Raji (cell line): ENCODE measurements at regions not wholly inside any gene's neighbourhood (a gene's known extent, or its start where the extent isn't known, plus 50 kb on each side); places are given as distances from the start of the nearest gene placed in this dataset.

Experiments used
- POLR2A ChIP-seq: IDR thresholded peaks from 2 replicates; pipeline ENCODE4 v1.6.1; 2011; ENCODE audit warnings: low read depth, low read length, control low read depth; ENCODE audit not compliant: insufficient read depth

DNA sequence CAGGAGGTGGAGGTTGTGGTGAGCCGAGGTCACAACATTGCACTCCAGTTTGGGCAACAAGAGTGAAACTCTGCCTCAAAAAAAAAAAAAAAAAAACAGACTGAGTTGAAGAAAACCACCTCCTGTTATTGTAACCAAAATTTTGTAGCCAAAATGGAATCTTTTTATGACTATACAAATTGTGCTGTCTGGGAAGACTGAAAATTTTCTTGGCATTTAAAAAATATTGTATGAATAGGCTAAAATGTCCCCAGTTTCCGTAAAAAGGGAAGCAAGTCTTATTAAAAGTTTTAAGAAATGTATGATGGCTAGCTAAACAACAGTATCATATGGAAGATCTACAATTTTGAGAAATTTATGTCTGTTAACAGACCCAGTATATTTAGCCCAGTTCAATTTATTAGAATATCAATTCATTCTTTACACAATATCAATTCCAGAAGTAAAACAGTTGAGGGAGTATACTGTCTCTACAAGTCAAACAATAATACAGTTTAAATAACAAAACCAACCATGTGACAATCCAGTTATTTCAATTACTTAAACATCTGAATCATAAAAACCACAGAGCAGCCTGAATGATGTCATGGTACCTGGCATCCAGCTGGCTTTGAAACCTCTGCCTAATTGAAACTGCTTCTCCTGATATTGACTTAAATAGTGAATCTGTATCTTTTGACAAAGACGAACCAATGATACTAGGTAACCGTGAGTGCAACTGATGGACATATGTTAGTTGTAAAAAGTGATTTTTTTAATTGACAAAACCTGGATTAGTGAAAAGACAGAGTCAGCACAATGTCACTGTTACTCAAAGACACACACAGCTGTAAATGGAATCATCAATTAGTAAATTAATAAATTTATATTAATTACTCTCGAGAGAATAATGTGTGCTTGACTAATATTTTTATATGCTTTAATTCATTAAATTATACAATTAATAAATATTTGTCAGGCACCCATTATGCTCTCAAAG, 166.6 kb upstream of the MARCKS start:
- TF ChIP-seq POLR2A: no peak

DNA sequence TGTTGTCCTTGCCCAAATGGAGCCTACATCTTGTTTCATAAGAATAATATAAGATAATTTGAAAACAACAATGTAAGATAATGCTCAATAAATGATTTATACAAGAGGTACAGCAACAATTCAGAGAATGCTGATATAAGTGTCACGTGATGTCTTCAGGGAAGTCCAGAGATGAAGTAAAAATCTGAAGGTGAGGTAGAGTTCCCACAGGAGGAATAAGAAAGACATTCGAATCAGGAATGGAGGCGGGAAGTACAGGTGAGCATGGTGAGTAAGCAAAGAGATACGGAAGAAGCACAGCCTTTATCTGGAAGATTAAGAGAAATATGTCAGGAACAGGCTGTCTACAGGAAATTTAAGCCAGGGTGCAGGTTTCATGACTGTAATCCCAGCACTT, 165.9 kb upstream of the MARCKS start:
- TF ChIP-seq POLR2A: no peak

GRCh38 chr6:113693851-113694250, 163.3 kb upstream of the MARCKS start:
- no peak for TF ChIP-seq POLR2A

DNA sequence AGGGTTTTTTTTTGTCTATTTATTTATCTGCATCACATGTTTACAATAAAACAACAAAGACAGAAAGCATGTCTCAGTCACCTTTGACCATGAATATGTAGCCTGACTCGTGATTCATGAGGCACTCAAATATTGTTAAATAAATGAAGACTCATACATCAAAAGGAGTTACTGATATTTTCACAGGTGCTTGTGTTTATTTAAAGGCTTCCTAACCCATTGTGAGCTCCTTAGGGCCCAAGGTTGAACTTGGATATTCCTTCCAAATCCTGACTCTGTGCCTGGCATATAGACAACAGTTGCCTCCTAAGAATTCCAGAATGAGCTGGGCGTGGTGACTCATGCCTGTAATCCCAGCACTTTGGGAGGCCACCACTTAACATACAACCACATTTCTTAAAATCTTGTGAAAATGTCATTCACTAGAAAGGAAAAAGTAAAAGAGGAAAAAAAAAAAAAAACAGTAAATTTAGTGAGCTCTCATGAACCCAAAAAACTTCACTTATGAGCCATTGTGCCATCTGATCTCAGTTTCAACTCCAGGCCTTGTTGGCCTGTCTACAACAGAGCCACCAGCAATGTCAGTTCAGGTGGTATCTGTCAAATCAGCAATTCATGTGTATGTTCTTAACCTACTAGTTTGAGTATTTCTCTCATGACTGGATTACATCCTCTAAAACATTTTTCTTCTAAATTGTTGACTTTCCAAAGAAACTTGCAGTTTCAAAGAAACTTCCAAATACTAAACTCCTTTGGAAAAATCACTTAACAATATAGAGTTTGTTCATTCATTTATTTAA, 162.7 kb upstream of the MARCKS start:
- no peak for TF ChIP-seq POLR2A

DNA sequence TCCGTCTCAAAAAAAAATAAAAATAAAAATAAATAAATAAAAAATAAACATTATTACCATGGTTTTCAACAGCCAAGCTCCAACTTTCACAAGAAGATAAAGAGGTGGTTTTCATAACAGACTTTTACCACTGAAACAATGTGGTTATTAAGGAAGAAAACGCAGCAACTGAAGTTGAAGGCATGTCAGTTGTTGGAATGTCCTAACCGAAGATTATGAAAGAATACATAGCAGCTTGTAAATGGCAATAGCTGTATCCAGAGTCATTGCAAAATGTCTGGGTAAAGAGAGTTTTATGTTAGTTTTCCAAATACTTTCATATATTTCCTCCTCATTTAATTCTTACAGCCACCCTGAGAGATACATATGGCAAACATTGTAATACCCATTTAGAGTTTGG, 161.6 kb upstream of the MARCKS start:
- no peak for TF ChIP-seq POLR2A

DNA sequence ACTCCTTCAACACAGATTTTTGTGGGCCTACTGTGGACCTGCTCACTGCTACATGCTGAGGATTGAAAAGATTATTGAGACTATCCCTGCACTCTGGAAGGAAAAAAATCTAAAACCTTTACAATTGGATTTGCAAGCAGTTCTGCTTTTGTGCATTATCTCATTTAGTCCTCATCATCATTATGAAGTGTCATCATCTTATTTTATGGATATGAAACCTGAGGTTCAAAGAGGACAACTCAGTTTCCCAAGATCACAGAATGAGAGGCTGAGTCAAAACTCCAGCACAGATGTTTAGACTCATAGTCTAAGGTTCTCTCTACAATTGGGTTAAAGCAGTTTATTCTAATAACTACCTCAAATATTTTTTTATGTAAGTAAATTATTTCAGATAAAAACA, 160.2 kb upstream of the MARCKS start:
- TF ChIP-seq POLR2A: no peak

GRCh38 chr6:113697632-113698410, 159.3 kb upstream of the MARCKS start:
- no peak for TF ChIP-seq POLR2A

GRCh38 chr6:113699239-113699638, 157.9 kb upstream of the MARCKS start:
- TF ChIP-seq POLR2A: no peak

DNA sequence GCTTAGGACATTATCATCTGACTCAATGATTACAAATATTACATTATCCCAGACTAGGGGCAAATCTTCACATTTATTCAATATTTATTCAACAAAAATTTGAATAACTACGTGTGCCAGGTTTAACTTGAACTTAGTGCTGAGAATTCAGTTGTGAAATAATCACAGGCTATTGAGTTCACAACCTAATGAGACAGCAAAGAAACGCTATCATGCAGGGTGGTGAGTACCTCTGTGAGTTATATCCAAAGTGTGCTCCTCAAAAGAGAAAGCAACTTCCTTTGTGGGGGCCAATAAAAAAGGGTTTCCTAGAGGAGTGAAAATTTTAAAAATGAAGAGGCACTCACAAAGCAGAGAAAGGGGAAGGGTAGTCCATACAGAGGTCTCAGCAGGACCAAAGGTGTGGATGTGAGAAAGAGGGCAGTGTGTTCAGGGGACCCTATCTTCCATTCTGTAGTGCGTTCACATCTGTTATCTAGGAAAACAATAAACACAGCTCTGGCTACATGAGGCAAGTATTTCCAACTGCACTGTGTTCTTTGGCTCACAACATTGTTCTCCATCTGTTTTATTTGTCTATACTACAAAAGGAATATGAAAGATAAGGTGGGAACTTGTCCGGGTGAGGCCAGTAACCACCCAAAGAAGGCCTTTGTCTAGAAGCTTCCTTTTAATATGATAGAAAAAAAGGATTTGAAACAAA, 155.4 kb upstream of the MARCKS start:
- TF ChIP-seq POLR2A: no peak

- no peak for TF ChIP-seq POLR2A
Observed at GRCh38 chr6:113707194-113707593, 150.0 kb upstream of the MARCKS start.

DNA sequence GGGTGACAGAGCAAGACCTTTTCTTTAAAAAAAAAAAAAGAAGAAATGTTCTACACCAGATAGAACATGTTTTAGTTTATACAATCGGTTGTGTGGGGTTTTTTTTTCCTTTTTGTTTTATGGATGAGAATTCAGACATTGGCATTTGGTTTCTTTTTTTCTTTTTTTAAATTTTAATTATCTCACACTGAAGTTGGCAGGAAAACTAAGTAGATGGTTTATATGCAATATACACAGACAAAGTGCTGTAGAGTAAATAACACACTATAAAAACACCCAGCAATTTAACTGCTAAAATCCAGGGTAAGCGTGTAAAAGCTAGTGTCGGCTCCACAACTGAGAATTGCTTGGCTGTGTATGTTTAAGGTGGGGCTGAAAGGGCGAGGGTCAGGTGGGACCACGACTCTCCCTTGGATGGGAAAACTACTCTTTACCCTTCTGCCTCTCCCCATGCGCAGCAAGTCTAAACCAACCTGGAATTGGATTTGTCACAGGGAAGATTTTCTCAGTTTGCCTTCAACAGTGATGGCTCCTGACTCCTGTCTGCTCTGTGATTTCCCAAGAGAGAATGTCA, 147.1 kb upstream of the MARCKS start:
- TF ChIP-seq POLR2A: no peak

DNA sequence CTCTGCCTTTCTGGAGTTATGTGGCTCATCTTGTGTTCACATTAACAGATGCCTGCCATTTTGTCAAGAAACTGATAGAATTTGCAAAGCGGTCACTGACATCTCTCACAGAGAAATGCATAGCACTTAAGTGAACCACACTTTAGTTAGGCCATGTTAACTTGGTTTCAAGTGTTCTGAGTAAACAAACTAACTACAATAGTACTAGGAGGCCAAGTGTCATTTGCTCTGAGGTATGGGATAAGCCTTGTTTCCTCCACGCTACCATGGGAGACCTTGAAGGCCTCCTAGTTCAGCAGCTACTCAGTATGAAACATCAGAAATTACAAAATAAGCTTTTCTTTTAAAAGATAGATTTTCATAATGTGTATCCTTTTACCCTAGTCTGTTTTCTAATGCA, 143.5 kb upstream of the MARCKS start:
- TF ChIP-seq POLR2A: no peak

DNA sequence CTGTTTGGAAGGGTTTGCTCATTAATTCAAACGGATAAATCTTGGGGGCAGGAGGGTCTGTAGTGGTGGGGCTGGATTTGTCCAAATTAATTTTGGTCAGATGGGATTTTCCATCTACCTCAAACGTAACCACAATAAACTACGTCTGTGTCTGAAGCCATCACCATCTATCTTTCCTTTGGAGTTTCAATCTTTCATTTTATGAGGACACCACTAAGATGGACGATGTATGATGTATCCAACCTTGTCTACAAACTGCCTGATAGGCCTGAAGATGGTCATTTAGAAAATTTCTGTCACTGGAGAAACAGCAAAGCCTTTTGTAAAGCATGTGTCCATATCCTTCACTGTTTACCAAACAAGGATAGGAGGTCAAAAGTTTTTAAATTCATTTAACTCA, 138.6 kb upstream of the MARCKS start:
- no peak for TF ChIP-seq POLR2A

DNA sequence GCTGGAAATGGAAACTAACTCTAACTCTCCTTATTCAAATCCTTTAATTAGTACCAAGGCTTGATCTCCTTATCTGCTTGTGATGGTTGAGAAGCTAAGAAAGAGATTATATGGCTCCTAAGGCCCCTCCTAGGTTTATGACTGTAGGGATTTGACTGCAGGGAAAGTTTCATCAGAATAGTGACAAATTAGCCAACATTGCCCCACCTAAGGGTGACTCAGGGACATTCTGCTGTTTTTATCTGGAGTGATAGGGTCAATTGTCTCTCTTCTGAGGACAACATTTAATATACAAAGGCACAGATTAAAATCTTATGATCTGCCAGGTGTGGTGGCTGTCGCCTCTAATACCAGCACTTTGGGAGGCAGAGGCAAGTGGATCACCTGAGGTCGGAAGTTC, 138.1 kb upstream of the MARCKS start:
- TF ChIP-seq POLR2A: no peak

- no peak for TF ChIP-seq POLR2A
Observed at GRCh38 chr6:113719545-113719944, 137.6 kb upstream of the MARCKS start.

DNA sequence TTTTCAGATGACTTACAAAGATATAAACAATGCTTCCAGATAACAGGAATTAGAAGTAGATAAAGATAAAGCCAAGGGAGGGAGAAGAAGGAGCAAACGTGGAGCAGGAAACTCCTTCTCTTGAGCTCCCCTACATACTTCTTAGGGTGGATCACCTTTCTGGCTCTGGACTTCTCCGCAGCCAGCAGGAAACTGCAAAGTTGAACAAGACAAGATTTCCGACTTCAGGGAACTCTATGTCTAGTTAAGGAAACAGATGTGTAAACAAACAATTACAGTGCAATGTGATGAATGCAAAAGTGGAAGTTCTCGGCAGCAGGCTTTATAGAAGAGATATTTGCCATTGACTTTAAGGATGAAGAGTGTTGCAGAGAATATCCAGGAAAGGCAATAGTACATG, 134.0 kb upstream of the MARCKS start:
- no peak for TF ChIP-seq POLR2A
